ENCODE measurements at regions not wholly inside any gene's neighbourhood (a gene's known extent, or its start where the extent isn't known, plus 50 kb on each side); places are given as distances from the start of the nearest gene placed in this dataset.

GRCh38 chr6:23267651-23268050 lies 698.3 kb downstream of the HDGFL1 start:
- DNase-seq, result no peak

GRCh38 chr6:23268348-23268747 lies 699.0 kb downstream of the HDGFL1 start:
- DNase-seq, result no peak

- no peak for DNase-seq
Measured at GRCh38 chr6:23269436-23269835, 700.1 kb downstream of the HDGFL1 start.

- DNase-seq, result no peak
Measured at GRCh38 chr6:23272536-23272935, 703.2 kb downstream of the HDGFL1 start.

GRCh38 chr6:23277521-23278179 lies 708.3 kb downstream of the HDGFL1 start:
- DNase-seq, result no peak

- no peak for DNase-seq
Measured at GRCh38 chr6:23278180-23278532, 708.8 kb downstream of the HDGFL1 start.

GRCh38 chr6:23280437-23280836 lies 711.1 kb downstream of the HDGFL1 start:
- no peak for DNase-seq

- DNase-seq, result no peak
Measured at GRCh38 chr6:23282252-23283021, 713.1 kb downstream of the HDGFL1 start.

GRCh38 chr6:23293653-23294052 lies 724.3 kb downstream of the HDGFL1 start:
- DNase-seq, result no peak

GRCh38 chr6:23301556-23301955 lies 732.2 kb downstream of the HDGFL1 start:
- no peak for DNase-seq

GRCh38 chr6:23302514-23302913 lies 733.1 kb downstream of the HDGFL1 start:
- DNase-seq, result no peak

GRCh38 chr6:23305325-23305943 lies 736.1 kb downstream of the HDGFL1 start:
- DNase-seq, result no peak

- DNase-seq, result no peak
Measured at GRCh38 chr6:23306251-23306950, 737.0 kb downstream of the HDGFL1 start.

GRCh38 chr6:23307516-23307915 lies 738.1 kb downstream of the HDGFL1 start:
- DNase-seq, result no peak

- no peak for DNase-seq
Measured at GRCh38 chr6:23308166-23308565, 738.8 kb downstream of the HDGFL1 start.

- DNase-seq, result no peak
Measured at GRCh38 chr6:23311211-23311610, 741.8 kb downstream of the HDGFL1 start.

- DNase-seq, result no peak
Measured at GRCh38 chr6:23316131-23316530, 746.8 kb downstream of the HDGFL1 start.

GRCh38 chr6:23316931-23317330 lies 747.6 kb downstream of the HDGFL1 start:
- DNase-seq, result no peak

- no peak for DNase-seq
Measured at GRCh38 chr6:23319582-23319981, 750.2 kb downstream of the HDGFL1 start.

- DNase-seq, result no peak
Measured at GRCh38 chr6:23320471-23321015, 751.2 kb downstream of the HDGFL1 start.

GRCh38 chr6:23323897-23324296 lies 754.5 kb downstream of the HDGFL1 start:
- no peak for DNase-seq

GRCh38 chr6:23325065-23325464 lies 755.7 kb downstream of the HDGFL1 start:
- DNase-seq, result no peak

GRCh38 chr6:23327621-23328020 lies 758.3 kb downstream of the HDGFL1 start:
- DNase-seq, result no peak

Measured in NCI-H2171 (cell line).